ENCODE measurements at regions not wholly inside any gene's neighbourhood (a gene's known extent, or its start where the extent isn't known, plus 50 kb on each side); places are given as distances from the start of the nearest gene placed in this dataset.

- Histone ChIP-seq H3K4me1 (no peaks in the 10 kb centered on the region), H3K36me3 (no peaks in the 10 kb centered on the region), H3K4me3 (no peak overlapping the region), H3K27me3 (no peaks in the 10 kb centered on the region), H3K27ac (no peak overlapping the region), H3K9me3 (no peaks in the 10 kb centered on the region)
- ATAC-seq (no peak), DNase-seq (no peak)
- 70% methylated on average over 4 of the region's 4 CpGs for WGBS (ENCODE audit: insufficient coverage, low coverage, low lambda C conversion rate, missing lambda C conversion rate)
- intact Hi-C loops (cut with DNase I): no loop called here
- no peak for TF ChIP-seq POLR2A (IDR thresholded peaks at IDR 0.05)
- no peak for TF ChIP-seq CTCF (IDR thresholded peaks at IDR 0.05)
These were observed 123.5 kb downstream of the MBD2 start for GRCh38 chr18:54100920-54101470.

GRCh38 chr18:54100466-54100865, 124.0 kb downstream of the MBD2 start:
- ATAC-seq (no peak), DNase-seq (no peak)
- WGBS (ENCODE audit: insufficient coverage, low coverage, low lambda C conversion rate, missing lambda C conversion rate): 83% methylated on average over 2 of the region's 2 CpGs
- Histone ChIP-seq H3K27me3 (no peaks in the 10 kb centered on the region), H3K9me3 (no peaks in the 10 kb centered on the region), H3K4me3 (no peak overlapping the region), H3K27ac (no peak overlapping the region), H3K4me1 (no peaks in the 10 kb centered on the region), H3K36me3 (no peaks in the 10 kb centered on the region)
- TF ChIP-seq CTCF (IDR thresholded peaks at IDR 0.05) (no peak), POLR2A (IDR thresholded peaks at IDR 0.05) (no peak)
- intact Hi-C loops (cut with DNase I): no loop called here

- Histone ChIP-seq H3K4me1 (no peaks in the 10 kb centered on the region), H3K4me3 (no peak overlapping the region), H3K27ac (no peak overlapping the region), H3K36me3 (no peaks in the 10 kb centered on the region), H3K9me3 (no peaks in the 10 kb centered on the region), H3K27me3 (no peaks in the 10 kb centered on the region)
- WGBS (ENCODE audit: insufficient coverage, low coverage, low lambda C conversion rate, missing lambda C conversion rate): 87% methylated on average over 2 of the region's 4 CpGs
- no peak for TF ChIP-seq POLR2A (IDR thresholded peaks at IDR 0.05)
- TF ChIP-seq CTCF (IDR thresholded peaks at IDR 0.05): no peak
- DNase-seq (no peak), ATAC-seq (no peak)
- intact Hi-C loops (cut with DNase I): no loop called here
These were observed 130.0 kb downstream of the MBD2 start for GRCh38 chr18:54094474-54094873.

- WGBS (ENCODE audit: insufficient coverage, low coverage, low lambda C conversion rate, missing lambda C conversion rate): 76% methylated on average over 2 of the region's 2 CpGs
- no peak overlapping the region for H3K4me3 ChIP-seq
- H3K27ac ChIP-seq: no peak overlapping the region
- TF ChIP-seq CTCF (IDR thresholded peaks at IDR 0.05): no peak
- no peak for TF ChIP-seq POLR2A (IDR thresholded peaks at IDR 0.05)
- ATAC-seq (no peak), DNase-seq (no peak)
- H3K9me3 ChIP-seq: no peaks in the 10 kb centered on the region
- no peaks in the 10 kb centered on the region for H3K4me1 ChIP-seq
- intact Hi-C loops (cut with DNase I): no loop called here
- H3K27me3 ChIP-seq: no peaks in the 10 kb centered on the region
- H3K36me3 ChIP-seq: no peaks in the 10 kb centered on the region
These were observed 133.6 kb downstream of the MBD2 start for GRCh38 chr18:54090856-54091255.
